GM23338 (cell line): ENCODE measurements at regions not wholly inside any gene's neighbourhood (a gene's known extent, or its start where the extent isn't known, plus 50 kb on each side); places are given as distances from the start of the nearest gene placed in this dataset.
A peak's percentile ranks its signal among the peaks of the same experiment; 100 is the strongest.

Source experiments
- CTCF ChIP-seq, 2 experiments: fragments of 200-600 bp in 1 of 2; sonication (generic) in 1 of 2; conservative IDR thresholded peaks; 2 replicates each; pipeline versions ENCODE4 v1.5.1 to v1.6.1; 2016 to 2017; ENCODE audit warnings: antibody characterized with exemption in 2 of 2, low read depth in 2 of 2, mild to moderate bottlenecking in 2 of 2, moderate library complexity in 1 of 2
- EZH2 ChIP-seq: fragments of 200-600 bp; sonication (generic); IDR thresholded peaks from one replicate; pipeline ENCODE4 v1.8.0; 2017; ENCODE audit warnings: antibody characterized with exemption, mild to moderate bottlenecking, low read depth; ENCODE audit not compliant: unreplicated experiment
- POLR2AphosphoS5 ChIP-seq: IDR thresholded peaks from 2 replicates; pipeline ENCODE4 v1.6.1; 2016; ENCODE audit warnings: antibody characterized with exemption, low read depth
- REST ChIP-seq: IDR thresholded peaks from one replicate; pipeline ENCODE4 v1.6.1; 2018; ENCODE audit warnings: antibody characterized with exemption; ENCODE audit not compliant: unreplicated experiment

GRCh38 chr2:185215497-185215896 is 523.1 kb upstream of the FSIP2 start:
- TF ChIP-seq POLR2AphosphoS5 (no peak), REST (no peak), CTCF (conservative IDR thresholded peaks at IDR 0.05; ENCODE audit: low read depth in 2 of 2) (peak; percentile 39 to 51), EZH2 (no peak)
